ENCODE measurements at regions not wholly inside any gene's neighbourhood (a gene's known extent, or its start where the extent isn't known, plus 50 kb on each side); places are given as distances from the start of the nearest gene placed in this dataset.

DNA sequence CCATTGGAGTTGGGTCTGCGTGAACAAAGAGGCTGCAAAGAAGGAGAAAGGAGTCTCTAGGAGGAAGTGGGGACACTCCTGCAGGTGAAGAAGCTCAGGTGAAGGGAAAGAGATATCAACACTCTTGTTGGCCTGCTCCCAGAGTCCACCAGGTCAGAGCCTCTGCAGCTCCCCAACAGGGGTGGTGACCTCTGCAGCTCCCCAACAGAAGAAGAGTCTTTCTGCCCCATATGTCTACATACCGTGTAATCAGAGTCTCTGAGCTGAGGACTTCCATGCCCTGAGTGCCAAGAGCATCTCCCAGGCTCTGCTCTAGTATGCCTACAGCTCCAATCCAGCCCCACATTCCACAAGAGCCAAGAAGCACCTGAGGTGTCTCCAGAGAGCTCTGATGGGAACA is 67.4 kb upstream of the TRPC7 start:
- TF ChIP-seq, protein P1, sequence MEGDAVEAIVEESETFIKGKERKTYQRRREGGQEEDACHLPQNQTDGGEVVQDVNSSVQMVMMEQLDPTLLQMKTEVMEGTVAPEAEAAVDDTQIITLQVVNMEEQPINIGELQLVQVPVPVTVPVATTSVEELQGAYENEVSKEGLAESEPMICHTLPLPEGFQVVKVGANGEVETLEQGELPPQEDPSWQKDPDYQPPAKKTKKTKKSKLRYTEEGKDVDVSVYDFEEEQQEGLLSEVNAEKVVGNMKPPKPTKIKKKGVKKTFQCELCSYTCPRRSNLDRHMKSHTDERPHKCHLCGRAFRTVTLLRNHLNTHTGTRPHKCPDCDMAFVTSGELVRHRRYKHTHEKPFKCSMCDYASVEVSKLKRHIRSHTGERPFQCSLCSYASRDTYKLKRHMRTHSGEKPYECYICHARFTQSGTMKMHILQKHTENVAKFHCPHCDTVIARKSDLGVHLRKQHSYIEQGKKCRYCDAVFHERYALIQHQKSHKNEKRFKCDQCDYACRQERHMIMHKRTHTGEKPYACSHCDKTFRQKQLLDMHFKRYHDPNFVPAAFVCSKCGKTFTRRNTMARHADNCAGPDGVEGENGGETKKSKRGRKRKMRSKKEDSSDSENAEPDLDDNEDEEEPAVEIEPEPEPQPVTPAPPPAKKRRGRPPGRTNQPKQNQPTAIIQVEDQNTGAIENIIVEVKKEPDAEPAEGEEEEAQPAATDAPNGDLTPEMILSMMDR (IDR thresholded peaks at IDR 0.05) = no peak
- no peak for TF ChIP-seq POLR2A (IDR thresholded peaks at IDR 0.05)
